GM12874 (cell line): ENCODE measurements at regions not wholly inside any gene's neighbourhood (a gene's known extent, or its start where the extent isn't known, plus 50 kb on each side); places are given as distances from the start of the nearest gene placed in this dataset.

Experiments used
- CTCF ChIP-seq: IDR thresholded peaks from 2 replicates; pipeline ENCODE4 v1.5.1; 2011; ENCODE audit warnings: low read depth, mild to moderate bottlenecking, control low read depth, low read length, moderate library complexity; ENCODE audit not compliant: insufficient read depth

DNA sequence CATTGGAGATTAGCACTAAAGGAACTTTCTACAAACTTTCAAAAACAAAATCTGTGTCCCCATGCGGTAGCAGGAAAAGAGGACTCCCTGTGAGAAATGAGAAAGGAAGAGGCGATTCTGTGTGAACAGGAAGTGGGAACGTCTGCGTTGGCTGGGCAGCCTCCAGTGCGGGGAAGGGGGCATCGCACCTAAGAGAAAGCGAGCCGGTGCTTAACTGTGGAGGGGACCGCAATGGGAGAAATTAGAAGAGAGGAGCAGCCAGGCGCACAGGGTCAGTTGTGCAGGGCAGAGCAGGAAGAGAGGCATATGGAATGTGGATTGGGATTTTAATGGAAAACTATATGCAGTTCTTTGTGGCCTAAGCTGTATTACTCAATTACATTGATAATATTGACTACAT is 77.4 kb upstream of the DOCK9 start:
- no peak for TF ChIP-seq CTCF

GRCh38 chr13:99055735-99056134 is 77.9 kb upstream of the DOCK9 start:
- no peak for TF ChIP-seq CTCF

- TF ChIP-seq CTCF = no peak
Observed at GRCh38 chr13:99056381-99057014, 78.6 kb upstream of the DOCK9 start.

DNA sequence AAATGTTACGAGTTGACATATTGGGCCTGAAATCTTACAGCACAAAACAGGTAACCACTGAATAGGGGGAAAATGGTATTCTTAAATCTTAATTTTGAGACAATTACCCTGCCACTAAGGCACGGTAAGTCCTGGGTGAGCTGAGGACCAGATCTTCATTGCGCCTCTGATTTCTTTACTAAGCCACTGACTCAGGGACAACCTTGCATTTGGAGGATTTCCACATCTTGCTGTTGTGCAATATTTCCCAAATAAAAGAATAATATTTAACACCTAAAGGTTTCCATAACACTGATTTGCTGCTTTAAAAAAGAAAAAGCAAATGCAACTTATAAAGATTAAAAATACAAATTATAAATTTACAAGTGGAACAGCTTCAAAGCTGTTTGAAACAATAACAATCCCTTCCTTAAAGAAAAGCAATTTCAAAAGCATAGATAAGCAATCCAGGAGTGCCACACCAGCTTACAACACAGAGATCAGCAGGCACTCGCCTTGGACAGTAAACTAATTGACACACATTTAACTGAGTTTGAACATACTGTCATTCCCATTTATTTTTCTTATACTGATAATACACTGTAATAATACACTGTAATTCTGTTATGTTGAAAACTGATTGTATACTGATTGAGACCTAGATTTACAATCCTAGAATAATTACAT is 79.6 kb upstream of the DOCK9 start:
- no peak for TF ChIP-seq CTCF

- TF ChIP-seq CTCF = no peak
Observed at GRCh38 chr13:99058527-99059495, 80.9 kb upstream of the DOCK9 start.

DNA sequence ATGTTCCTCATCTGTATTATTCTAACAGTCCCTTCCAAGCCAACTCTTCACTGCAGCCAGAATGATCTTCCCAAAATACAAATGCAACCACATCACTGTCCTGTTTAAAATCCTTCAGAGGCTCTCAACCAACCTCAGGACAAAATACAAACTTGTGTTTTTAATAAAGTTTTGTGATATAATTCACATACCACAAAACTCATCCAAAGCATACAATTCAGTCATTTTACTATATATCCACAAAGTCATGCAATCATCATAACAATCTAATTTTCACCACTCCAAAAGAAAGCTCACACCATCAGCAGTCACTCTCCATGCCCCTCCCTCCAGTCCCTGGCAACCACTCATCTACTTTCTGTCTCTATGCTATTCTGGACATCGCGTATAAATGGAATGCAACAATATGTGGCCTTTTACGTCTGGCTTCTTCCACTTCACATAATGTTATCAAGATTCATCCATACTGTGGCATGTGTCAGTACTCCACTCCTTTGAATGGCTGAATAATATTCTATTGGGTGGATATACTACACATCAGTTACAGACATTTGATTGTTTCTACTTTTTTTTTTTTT is 81.7 kb upstream of the DOCK9 start:
- TF ChIP-seq CTCF = no peak

- TF ChIP-seq CTCF = no peak
Observed at GRCh38 chr13:99061411-99061810, 83.5 kb upstream of the DOCK9 start.
